ENCODE measurements at regions not wholly inside any gene's neighbourhood (a gene's known extent, or its start where the extent isn't known, plus 50 kb on each side); places are given as distances from the start of the nearest gene placed in this dataset.

- DNase-seq (ENCODE audit: low spot score), result no peak
Measured at GRCh38 chr1:228894442-228894989, 159.2 kb downstream of the RHOU start.

GRCh38 chr1:228897901-228898300 lies 162.6 kb downstream of the RHOU start:
- no peak for DNase-seq (ENCODE audit: low spot score)

GRCh38 chr1:228898582-228898992 lies 163.3 kb downstream of the RHOU start:
- DNase-seq (ENCODE audit: low spot score), result peak; percentile 45

GRCh38 chr1:228899421-228899956 lies 164.2 kb downstream of the RHOU start:
- no peak for DNase-seq (ENCODE audit: low spot score)

- DNase-seq (ENCODE audit: low spot score), result peak; percentile 53
Measured at GRCh38 chr1:228900099-228900885, 165.0 kb downstream of the RHOU start.

GRCh38 chr1:228900886-228901392 lies 165.7 kb downstream of the RHOU start:
- DNase-seq (ENCODE audit: low spot score), result no peak

GRCh38 chr1:228901936-228902681 lies 166.8 kb downstream of the RHOU start:
- no peak for DNase-seq (ENCODE audit: low spot score)

GRCh38 chr1:228902781-228903433 lies 167.6 kb downstream of the RHOU start:
- DNase-seq (ENCODE audit: low spot score), result peak; percentile 87

- DNase-seq (ENCODE audit: low spot score), result peak; percentile 33
Measured at GRCh38 chr1:228903434-228904071, 168.3 kb downstream of the RHOU start.

GRCh38 chr1:228904222-228904621 lies 168.9 kb downstream of the RHOU start:
- no peak for DNase-seq (ENCODE audit: low spot score)

- DNase-seq (ENCODE audit: low spot score), result no peak
Measured at GRCh38 chr1:228905701-228906101, 170.4 kb downstream of the RHOU start.

GRCh38 chr1:228906223-228906860 lies 171.1 kb downstream of the RHOU start:
- no peak for DNase-seq (ENCODE audit: low spot score)

GRCh38 chr1:228911225-228912210 lies 176.2 kb downstream of the RHOU start:
- DNase-seq (ENCODE audit: low spot score), result no peak

GRCh38 chr1:228913626-228914414 lies 178.5 kb downstream of the RHOU start:
- peak; percentile 34 for DNase-seq (ENCODE audit: low spot score)

GRCh38 chr1:228914700-228915099 lies 179.4 kb downstream of the RHOU start:
- no peak for DNase-seq (ENCODE audit: low spot score)

GRCh38 chr1:228917342-228917741 lies 182.1 kb downstream of the RHOU start:
- DNase-seq (ENCODE audit: low spot score), result no peak

GRCh38 chr1:228917755-228918154 lies 182.5 kb downstream of the RHOU start:
- no peak for DNase-seq (ENCODE audit: low spot score)

GRCh38 chr1:228918335-228918734 lies 183.1 kb downstream of the RHOU start:
- no peak for DNase-seq (ENCODE audit: low spot score)

GRCh38 chr1:228919914-228920313 lies 184.6 kb downstream of the RHOU start:
- DNase-seq (ENCODE audit: low spot score), result no peak
